GM23338 (cell line): ENCODE measurements at regions not wholly inside any gene's neighbourhood (a gene's known extent, or its start where the extent isn't known, plus 50 kb on each side); places are given as distances from the start of the nearest gene placed in this dataset.

ENCODE experiments used
- ATAC-seq: fragments of 200-7000 bp; cut with Tn5 transposase; 3 replicates; pipeline ENCODE4 v1.9.1; 2020
- DNase-seq: peaks from one replicate; pipeline ENCODE4 v3.0.0-alpha.2; 2015; ENCODE audit warnings: low spot score
- H2AFZ ChIP-seq: fragments of 200-600 bp; sonication (generic); 2 replicates; pipeline ENCODE4 v1.8.0; 2016; ENCODE audit warnings: antibody characterized with exemption, mild to moderate bottlenecking, moderate library complexity
- H3F3A ChIP-seq: fragments of 200-600 bp; sonication (generic); replicated peaks from 2 replicates; pipeline ENCODE4 v1.8.0; 2017; ENCODE audit warnings: antibody characterized with exemption, mixed run types, low read depth
- H3K27ac ChIP-seq: fragments of 200-600 bp; sonication (generic); 2 replicates; pipeline ENCODE4 v1.6.1; 2016; ENCODE audit warnings: low read depth
- H3K27me3 ChIP-seq: fragments of 200-600 bp; sonication (generic); 2 replicates; pipeline ENCODE4 v1.8.0; 2016; ENCODE audit warnings: mild to moderate bottlenecking, mixed run types, moderate library complexity; ENCODE audit not compliant: insufficient read depth
- H3K36me3 ChIP-seq: fragments of 200-600 bp; sonication (generic); 2 replicates; pipeline ENCODE4 v1.8.0; 2016; ENCODE audit warnings: mild to moderate bottlenecking; ENCODE audit not compliant: insufficient read depth
- H3K4me1 ChIP-seq: fragments of 200-600 bp; sonication (generic); 2 replicates; pipeline ENCODE4 v1.8.0; 2016; ENCODE audit warnings: mild to moderate bottlenecking, moderate library complexity; ENCODE audit not compliant: insufficient read depth
- H3K4me2 ChIP-seq: fragments of 200-600 bp; sonication (generic); 2 replicates; pipeline ENCODE4 v1.7.1; 2017; ENCODE audit warnings: mixed run types
- H3K4me3 ChIP-seq: fragments of 200-600 bp; sonication (generic); 2 replicates; pipeline ENCODE4 v1.6.1; 2016; ENCODE audit warnings: mixed run types
- H3K79me2 ChIP-seq: fragments of 200-600 bp; sonication (generic); replicated peaks from 2 replicates; pipeline ENCODE4 v1.8.0; 2017; ENCODE audit warnings: mild to moderate bottlenecking; ENCODE audit not compliant: insufficient read depth
- H3K9me2 ChIP-seq: fragments of 200-600 bp; sonication (generic); 2 replicates; pipeline ENCODE4 v1.8.0; 2017; ENCODE audit not compliant: insufficient read depth
- H4K20me1 ChIP-seq: fragments of 200-600 bp; sonication (generic); replicated peaks from 2 replicates; pipeline ENCODE4 v1.8.0; 2017; ENCODE audit warnings: mild to moderate bottlenecking; ENCODE audit not compliant: insufficient read depth
- H3K27ac Mint-ChIP-seq: 2 replicates; pipeline ENCODE4 v1.8.0; 2020; ENCODE audit warnings: inconsistent platforms, mild to moderate bottlenecking, moderate library complexity, mixed read lengths
- H3K27me3 Mint-ChIP-seq: 3 replicates; pipeline ENCODE4 v1.8.0; 2022; ENCODE audit warnings: low read depth, mild to moderate bottlenecking, moderate library complexity, mixed read lengths, inconsistent platforms; ENCODE audit not compliant: insufficient read depth, poor library complexity
- H3K36me3 Mint-ChIP-seq: 3 replicates; pipeline ENCODE4 v1.8.0; 2021; ENCODE audit warnings: low read depth, mild to moderate bottlenecking, inconsistent platforms, moderate library complexity, mixed read lengths
- H3K4me1 Mint-ChIP-seq: 3 replicates; pipeline ENCODE4 v1.8.0; 2020; ENCODE audit warnings: mild to moderate bottlenecking, inconsistent platforms, mixed read lengths
- H3K4me3 Mint-ChIP-seq: 3 replicates; pipeline ENCODE4 v1.8.0; 2021; ENCODE audit warnings: moderate library complexity, mild to moderate bottlenecking, inconsistent platforms, mixed read lengths
- H3K9me3 Mint-ChIP-seq: 3 replicates; pipeline ENCODE4 v1.8.0; 2020; ENCODE audit warnings: moderate library complexity, mild to moderate bottlenecking, inconsistent platforms, mixed read lengths
- EZH2phosphoT487 ChIP-seq: fragments of 200-600 bp; sonication (generic); IDR thresholded peaks from one replicate; pipeline ENCODE4 v1.8.1; 2018; ENCODE audit warnings: antibody characterized with exemption; ENCODE audit not compliant: unreplicated experiment
- POLR2AphosphoS5 ChIP-seq: IDR thresholded peaks from 2 replicates; pipeline ENCODE4 v1.6.1; 2016; ENCODE audit warnings: antibody characterized with exemption, low read depth
- STAT1 ChIP-seq: IDR thresholded peaks from one replicate; pipeline ENCODE4 v1.6.1; 2016; ENCODE audit warnings: antibody characterized with exemption; ENCODE audit not compliant: unreplicated experiment
- ZNF331 ChIP-seq: fragments of 250-450 bp; sonication (Bioruptor Pico); IDR thresholded peaks from 2 replicates; pipeline ENCODE4 v1.5.0; 2020; ENCODE audit warnings: low read depth, mild to moderate bottlenecking, moderate library complexity
- TF ChIP-seq, protein P1 (sequence below), 2 experiments: fragments of 200-600 bp in 1 of 2; sonication (generic) in 1 of 2; conservative IDR thresholded peaks; 2 replicates each; pipeline versions ENCODE4 v1.5.1 to v1.6.1; 2016 to 2017; ENCODE audit warnings: antibody characterized with exemption in 2 of 2, low read depth in 2 of 2, mild to moderate bottlenecking in 2 of 2, moderate library complexity in 1 of 2
- TF ChIP-seq, protein P2 (sequence below): fragments of 250-450 bp; sonication (Bioruptor Pico); IDR thresholded peaks from 2 replicates; pipeline ENCODE4 v1.5.0; 2020; ENCODE audit warnings: mild to moderate bottlenecking, moderate library complexity

- Histone ChIP-seq H3K27ac (no peak overlapping the region), H3K27me3 (no peaks in the 10 kb centered on the region), H3F3A (no peaks in the 10 kb centered on the region), H3K36me3 (peaks cover 3% of the 10 kb centered on the region; the same call in 1 of the 2 replicates), H3K4me1 (no peaks in the 10 kb centered on the region), H3K4me3 (no peak overlapping the region), H3K79me2 (no peaks in the 10 kb centered on the region), H3K4me2 (no peak overlapping the region), H4K20me1 (no peaks in the 10 kb centered on the region), H2AFZ (no peak overlapping the region), H3K9me2 (no peaks in the 10 kb centered on the region)
- H3K36me3 Mint-ChIP-seq: no peaks in the 10 kb centered on the region; the same call in 2 of the 3 replicates
- peaks cover 3% of the 10 kb centered on the region; the same call in 1 of the 3 replicates for H3K9me3 Mint-ChIP-seq
- TF ChIP-seq, protein P1, sequence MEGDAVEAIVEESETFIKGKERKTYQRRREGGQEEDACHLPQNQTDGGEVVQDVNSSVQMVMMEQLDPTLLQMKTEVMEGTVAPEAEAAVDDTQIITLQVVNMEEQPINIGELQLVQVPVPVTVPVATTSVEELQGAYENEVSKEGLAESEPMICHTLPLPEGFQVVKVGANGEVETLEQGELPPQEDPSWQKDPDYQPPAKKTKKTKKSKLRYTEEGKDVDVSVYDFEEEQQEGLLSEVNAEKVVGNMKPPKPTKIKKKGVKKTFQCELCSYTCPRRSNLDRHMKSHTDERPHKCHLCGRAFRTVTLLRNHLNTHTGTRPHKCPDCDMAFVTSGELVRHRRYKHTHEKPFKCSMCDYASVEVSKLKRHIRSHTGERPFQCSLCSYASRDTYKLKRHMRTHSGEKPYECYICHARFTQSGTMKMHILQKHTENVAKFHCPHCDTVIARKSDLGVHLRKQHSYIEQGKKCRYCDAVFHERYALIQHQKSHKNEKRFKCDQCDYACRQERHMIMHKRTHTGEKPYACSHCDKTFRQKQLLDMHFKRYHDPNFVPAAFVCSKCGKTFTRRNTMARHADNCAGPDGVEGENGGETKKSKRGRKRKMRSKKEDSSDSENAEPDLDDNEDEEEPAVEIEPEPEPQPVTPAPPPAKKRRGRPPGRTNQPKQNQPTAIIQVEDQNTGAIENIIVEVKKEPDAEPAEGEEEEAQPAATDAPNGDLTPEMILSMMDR (conservative IDR thresholded peaks at IDR 0.05; ENCODE audit: low read depth in 2 of 2): peak; percentile 52 to 60
- TF ChIP-seq STAT1: no peak
- no peaks in the 10 kb centered on the region for H3K27me3 Mint-ChIP-seq
- H3K4me3 Mint-ChIP-seq: no peak overlapping the region
- H3K4me1 Mint-ChIP-seq: no peaks in the 10 kb centered on the region
- no peak overlapping the region for H3K27ac Mint-ChIP-seq
- peak; percentile 60 for ATAC-seq
- peak; percentile 38 for DNase-seq
Observed at GRCh38 chr1:218983848-218984247, 189.8 kb upstream of the LYPLAL1 start.

DNA sequence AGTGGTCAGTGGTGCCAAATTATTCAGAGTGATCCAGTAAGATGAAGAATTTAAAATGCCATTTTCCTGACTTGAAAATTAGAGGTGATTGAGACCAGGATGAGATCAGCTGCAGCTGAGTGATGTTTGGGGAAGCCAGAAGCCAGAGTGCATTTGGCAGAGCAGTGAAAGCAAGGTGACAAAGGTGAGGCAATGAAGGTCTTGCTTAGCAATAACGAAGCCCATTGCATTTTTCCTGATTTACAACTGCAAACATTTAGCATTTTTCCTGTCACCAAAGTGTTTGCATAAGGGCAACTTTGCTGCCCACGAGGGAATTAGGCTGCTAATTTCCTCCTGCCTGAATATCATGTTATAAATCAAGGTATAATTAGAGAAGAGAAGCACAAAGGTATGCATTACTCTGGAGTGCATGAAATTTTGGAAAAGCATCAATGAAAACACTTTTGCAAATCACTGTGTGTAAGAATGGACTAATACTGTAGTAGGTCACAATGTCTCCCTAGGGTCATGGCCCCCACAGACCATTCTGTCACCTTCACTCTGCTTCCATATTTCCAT is 188.2 kb upstream of the LYPLAL1 start:
- Histone ChIP-seq H3F3A (no peaks in the 10 kb centered on the region), H2AFZ (no peak overlapping the region), H3K4me3 (no peak overlapping the region), H3K27me3 (no peaks in the 10 kb centered on the region), H3K9me2 (no peaks in the 10 kb centered on the region), H3K4me2 (no peak overlapping the region), H4K20me1 (no peaks in the 10 kb centered on the region), H3K27ac (no peak overlapping the region), H3K4me1 (no peaks in the 10 kb centered on the region), H3K79me2 (no peaks in the 10 kb centered on the region), H3K36me3 (peaks cover 3% of the 10 kb centered on the region; the same call in 1 of the 2 replicates)
- DNase-seq: no peak
- Mint-ChIP-seq H3K4me3 (no peak overlapping the region), H3K4me1 (no peaks in the 10 kb centered on the region), H3K27ac (no peak overlapping the region), H3K27me3 (no peaks in the 10 kb centered on the region), H3K36me3 (no peaks in the 10 kb centered on the region; the same call in 2 of the 3 replicates), H3K9me3 (peaks cover 3% of the 10 kb centered on the region; the same call in 1 of the 3 replicates)
- ATAC-seq: no peak
- TF ChIP-seq EZH2phosphoT487: no peak

DNA sequence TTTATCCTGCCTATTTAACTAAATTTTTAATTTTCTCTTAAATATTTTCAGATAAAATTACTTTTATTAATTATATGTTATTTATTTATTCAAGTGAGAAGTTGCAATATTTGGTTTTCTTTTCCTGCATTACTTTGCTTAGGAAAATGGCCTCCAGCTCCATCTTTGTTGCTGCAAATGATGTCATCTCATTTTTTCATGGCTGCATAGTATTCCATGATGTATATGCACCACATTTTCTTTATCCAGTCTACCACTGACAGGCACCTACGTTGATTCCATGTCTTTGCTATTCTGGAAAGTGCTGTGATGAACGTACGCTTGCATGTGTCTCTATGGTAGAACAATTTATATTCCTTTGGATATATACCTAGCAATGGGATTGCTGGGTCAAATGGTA is 186.9 kb upstream of the LYPLAL1 start:
- Histone ChIP-seq H3K79me2 (no peaks in the 10 kb centered on the region), H3K4me2 (no peak overlapping the region), H3K36me3 (peaks cover 3% of the 10 kb centered on the region; the same call in 1 of the 2 replicates), H2AFZ (no peak overlapping the region), H3K4me3 (no peak overlapping the region), H3K27me3 (no peaks in the 10 kb centered on the region), H3K9me2 (no peaks in the 10 kb centered on the region), H3F3A (no peaks in the 10 kb centered on the region), H4K20me1 (no peaks in the 10 kb centered on the region), H3K4me1 (no peaks in the 10 kb centered on the region), H3K27ac (no peak overlapping the region)
- H3K27ac Mint-ChIP-seq: no peak overlapping the region
- H3K9me3 Mint-ChIP-seq: peaks cover 3% of the 10 kb centered on the region; the same call in 1 of the 3 replicates
- no peaks in the 10 kb centered on the region for H3K4me1 Mint-ChIP-seq
- H3K27me3 Mint-ChIP-seq: no peaks in the 10 kb centered on the region
- DNase-seq (no peak), ATAC-seq (no peak)
- no peak overlapping the region for H3K4me3 Mint-ChIP-seq
- H3K36me3 Mint-ChIP-seq: no peaks in the 10 kb centered on the region; the same call in 2 of the 3 replicates
- no peak for TF ChIP-seq ZNF331 (CRISPR knock-in tag)
- TF ChIP-seq, protein P2, sequence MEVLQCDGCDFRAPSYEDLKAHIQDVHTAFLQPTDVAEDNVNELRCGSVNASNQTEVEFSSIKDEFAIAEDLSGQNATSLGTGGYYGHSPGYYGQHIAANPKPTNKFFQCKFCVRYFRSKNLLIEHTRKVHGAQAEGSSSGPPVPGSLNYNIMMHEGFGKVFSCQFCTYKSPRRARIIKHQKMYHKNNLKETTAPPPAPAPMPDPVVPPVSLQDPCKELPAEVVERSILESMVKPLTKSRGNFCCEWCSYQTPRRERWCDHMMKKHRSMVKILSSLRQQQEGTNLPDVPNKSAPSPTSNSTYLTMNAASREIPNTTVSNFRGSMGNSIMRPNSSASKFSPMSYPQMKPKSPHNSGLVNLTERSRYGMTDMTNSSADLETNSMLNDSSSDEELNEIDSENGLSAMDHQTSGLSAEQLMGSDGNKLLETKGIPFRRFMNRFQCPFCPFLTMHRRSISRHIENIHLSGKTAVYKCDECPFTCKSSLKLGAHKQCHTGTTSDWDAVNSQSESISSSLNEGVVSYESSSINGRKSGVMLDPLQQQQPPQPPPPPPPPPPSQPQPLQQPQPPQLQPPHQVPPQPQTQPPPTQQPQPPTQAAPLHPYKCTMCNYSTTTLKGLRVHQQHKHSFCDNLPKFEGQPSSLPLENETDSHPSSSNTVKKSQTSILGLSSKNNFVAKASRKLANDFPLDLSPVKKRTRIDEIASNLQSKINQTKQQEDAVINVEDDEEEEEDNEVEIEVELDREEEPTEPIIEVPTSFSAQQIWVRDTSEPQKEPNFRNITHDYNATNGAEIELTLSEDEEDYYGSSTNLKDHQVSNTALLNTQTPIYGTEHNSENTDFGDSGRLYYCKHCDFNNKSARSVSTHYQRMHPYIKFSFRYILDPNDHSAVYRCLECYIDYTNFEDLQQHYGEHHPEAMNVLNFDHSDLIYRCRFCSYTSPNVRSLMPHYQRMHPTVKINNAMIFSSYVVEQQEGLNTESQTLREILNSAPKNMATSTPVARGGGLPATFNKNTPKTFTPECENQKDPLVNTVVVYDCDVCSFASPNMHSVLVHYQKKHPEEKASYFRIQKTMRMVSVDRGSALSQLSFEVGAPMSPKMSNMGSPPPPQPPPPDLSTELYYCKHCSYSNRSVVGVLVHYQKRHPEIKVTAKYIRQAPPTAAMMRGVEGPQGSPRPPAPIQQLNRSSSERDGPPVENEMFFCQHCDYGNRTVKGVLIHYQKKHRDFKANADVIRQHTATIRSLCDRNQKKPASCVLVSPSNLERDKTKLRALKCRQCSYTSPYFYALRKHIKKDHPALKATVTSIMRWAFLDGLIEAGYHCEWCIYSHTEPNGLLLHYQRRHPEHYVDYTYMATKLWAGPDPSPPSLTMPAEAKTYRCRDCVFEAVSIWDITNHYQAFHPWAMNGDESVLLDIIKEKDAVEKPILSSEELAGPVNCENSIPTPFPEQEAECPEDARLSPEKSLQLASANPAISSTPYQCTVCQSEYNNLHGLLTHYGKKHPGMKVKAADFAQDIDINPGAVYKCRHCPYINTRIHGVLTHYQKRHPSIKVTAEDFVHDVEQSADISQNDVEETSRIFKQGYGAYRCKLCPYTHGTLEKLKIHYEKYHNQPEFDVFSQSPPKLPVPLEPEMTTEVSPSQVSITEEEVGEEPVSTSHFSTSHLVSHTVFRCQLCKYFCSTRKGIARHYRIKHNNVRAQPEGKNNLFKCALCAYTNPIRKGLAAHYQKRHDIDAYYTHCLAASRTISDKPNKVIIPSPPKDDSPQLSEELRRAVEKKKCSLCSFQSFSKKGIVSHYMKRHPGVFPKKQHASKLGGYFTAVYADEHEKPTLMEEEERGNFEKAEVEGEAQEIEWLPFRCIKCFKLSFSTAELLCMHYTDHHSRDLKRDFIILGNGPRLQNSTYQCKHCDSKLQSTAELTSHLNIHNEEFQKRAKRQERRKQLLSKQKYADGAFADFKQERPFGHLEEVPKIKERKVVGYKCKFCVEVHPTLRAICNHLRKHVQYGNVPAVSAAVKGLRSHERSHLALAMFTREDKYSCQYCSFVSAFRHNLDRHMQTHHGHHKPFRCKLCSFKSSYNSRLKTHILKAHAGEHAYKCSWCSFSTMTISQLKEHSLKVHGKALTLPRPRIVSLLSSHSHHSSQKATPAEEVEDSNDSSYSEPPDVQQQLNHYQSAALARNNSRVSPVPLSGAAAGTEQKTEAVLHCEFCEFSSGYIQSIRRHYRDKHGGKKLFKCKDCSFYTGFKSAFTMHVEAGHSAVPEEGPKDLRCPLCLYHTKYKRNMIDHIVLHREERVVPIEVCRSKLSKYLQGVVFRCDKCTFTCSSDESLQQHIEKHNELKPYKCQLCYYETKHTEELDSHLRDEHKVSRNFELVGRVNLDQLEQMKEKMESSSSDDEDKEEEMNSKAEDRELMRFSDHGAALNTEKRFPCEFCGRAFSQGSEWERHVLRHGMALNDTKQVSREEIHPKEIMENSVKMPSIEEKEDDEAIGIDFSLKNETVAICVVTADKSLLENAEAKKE (CRISPR knock-in tag): no peak
- no peak for TF ChIP-seq POLR2AphosphoS5
